ENCODE measurements at regions not wholly inside any gene's neighbourhood (a gene's known extent, or its start where the extent isn't known, plus 50 kb on each side); places are given as distances from the start of the nearest gene placed in this dataset.

- Mint-ChIP-seq H3K4me3 (no peak overlapping the region), H3K36me3 (peaks cover 10% of the 10 kb centered on the region), H3K9me3 (peaks cover 19% of the 10 kb centered on the region), H3K4me1 (peaks cover 14% of the 10 kb centered on the region), H3K27me3 (ENCODE audit: low read depth) (peaks cover 11% of the 10 kb centered on the region), H3K27ac (no peak overlapping the region)
- CTCF ChIA-PET, result interaction anchor here (1.1 to 1.6 kb wide), 4 partner anchors 254 to 644 kb away, joined by 3 to 4 read pairs (median 3); no protein-coding TSS in a partner anchor
- TF ChIP-seq ZSCAN18 (CRISPR knock-in tag; IDR thresholded peaks at IDR 0.05) (no peak), GTF2I (CRISPR knock-in tag; conservative IDR thresholded peaks at IDR 0.05) (no peak), CDX4 (CRISPR knock-in tag; IDR thresholded peaks at IDR 0.05; ENCODE audit: borderline replicate concordance) (no peak), USF2 (CRISPR knock-in tag; IDR thresholded peaks at IDR 0.05) (no peak), AR (CRISPR knock-in tag; IDR thresholded peaks at IDR 0.05) (no peak), ARID4B (CRISPR knock-in tag; IDR thresholded peaks at IDR 0.05; ENCODE audit: borderline replicate concordance) (no peak), NR2C2 (CRISPR knock-in tag; IDR thresholded peaks at IDR 0.05) (no peak), ZNF423 (CRISPR knock-in tag; IDR thresholded peaks at IDR 0.05) (no peak), SMAD4 (CRISPR knock-in tag; IDR thresholded peaks at IDR 0.05) (no peak), MXD4 (CRISPR knock-in tag; IDR thresholded peaks at IDR 0.05; ENCODE audit: borderline replicate concordance) (no peak), NR3C1 (CRISPR knock-in tag; conservative IDR thresholded peaks at IDR 0.05; ENCODE audit: low read depth) (no peak), ATF2 (CRISPR knock-in tag; IDR thresholded peaks at IDR 0.05; ENCODE audit: borderline replicate concordance, low read depth) (no peak), NFYB (CRISPR knock-in tag; conservative IDR thresholded peaks at IDR 0.05; ENCODE audit: low read depth) (no peak), ZBTB21 (CRISPR knock-in tag; IDR thresholded peaks at IDR 0.05; ENCODE audit: borderline replicate concordance) (no peak), ATF6 (CRISPR knock-in tag; IDR thresholded peaks at IDR 0.05) (no peak)
- no peak for DNase-seq (ENCODE audit: low spot score)
- POLR2A ChIA-PET, result no interaction called here
- ATAC-seq, result no peak
These were observed 60.3 kb upstream of the DNAH5 start for GRCh38 chr5:14004598-14005394.

Data from WTC11 (cell line).